GM21447 (cell line): ENCODE measurements at regions not wholly inside any gene's neighbourhood (a gene's known extent, or its start where the extent isn't known, plus 50 kb on each side); places are given as distances from the start of the nearest gene placed in this dataset.

Experiments
- ATAC-seq: cut with Tn5 transposase; IDR thresholded peaks from one replicate; pipeline ENCODE4 v1.9.1; 2021; ENCODE audit not compliant: unreplicated experiment

GRCh38 chr21:17987382-17988101 lies 168.4 kb upstream of the C21orf91 start:
- ATAC-seq = no peak

- ATAC-seq = no peak
These were observed 162.0 kb upstream of the C21orf91 start for GRCh38 chr21:17981060-17981740.

DNA sequence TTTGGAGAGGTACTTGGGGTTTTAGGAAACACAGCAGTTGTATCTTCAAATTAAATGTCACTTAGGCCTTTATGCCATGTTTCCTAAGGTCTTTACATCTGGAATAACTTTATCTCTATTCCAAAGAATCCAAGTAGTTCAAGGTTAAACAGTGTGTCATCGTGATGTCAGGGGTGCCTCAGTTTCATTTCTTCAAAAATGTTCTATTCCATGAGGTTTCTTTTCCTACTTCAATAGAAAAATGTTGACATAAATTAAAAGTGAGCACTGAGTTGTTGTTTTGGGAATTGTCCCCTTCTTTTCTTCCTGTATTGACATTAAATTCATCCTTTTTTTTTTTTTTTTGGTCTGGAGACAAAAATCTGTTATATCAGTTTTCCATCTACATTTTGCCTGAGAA lies 160.6 kb upstream of the C21orf91 start:
- no peak for ATAC-seq

- no peak for ATAC-seq
These were observed 159.7 kb upstream of the C21orf91 start for GRCh38 chr21:17978895-17979294.

- no peak for ATAC-seq
These were observed 157.5 kb upstream of the C21orf91 start for GRCh38 chr21:17976691-17977090.

- no peak for ATAC-seq
These were observed 157.0 kb upstream of the C21orf91 start for GRCh38 chr21:17976139-17976538.

GRCh38 chr21:17967319-17967718 lies 148.2 kb upstream of the C21orf91 start:
- ATAC-seq = no peak

- ATAC-seq = no peak
These were observed 145.6 kb upstream of the C21orf91 start for GRCh38 chr21:17964716-17965115.

DNA sequence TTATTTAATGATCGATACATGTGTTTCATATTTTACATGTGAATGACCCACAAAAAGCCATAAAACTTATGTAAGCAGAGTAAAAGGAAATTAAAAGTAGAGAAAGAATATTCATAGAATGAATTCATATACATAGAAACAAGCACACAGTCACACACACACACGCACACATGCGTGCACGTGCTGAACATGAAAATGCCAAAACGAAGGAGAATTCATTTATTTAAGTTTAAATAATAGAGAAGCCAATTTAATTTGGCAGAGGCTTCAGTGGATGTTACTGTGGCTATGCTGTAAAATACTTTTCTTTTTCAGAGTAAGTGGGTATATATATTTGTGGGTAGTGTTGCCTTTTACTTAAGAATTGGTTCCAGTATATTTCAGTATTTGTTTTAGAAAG lies 145.0 kb upstream of the C21orf91 start:
- ATAC-seq = no peak

DNA sequence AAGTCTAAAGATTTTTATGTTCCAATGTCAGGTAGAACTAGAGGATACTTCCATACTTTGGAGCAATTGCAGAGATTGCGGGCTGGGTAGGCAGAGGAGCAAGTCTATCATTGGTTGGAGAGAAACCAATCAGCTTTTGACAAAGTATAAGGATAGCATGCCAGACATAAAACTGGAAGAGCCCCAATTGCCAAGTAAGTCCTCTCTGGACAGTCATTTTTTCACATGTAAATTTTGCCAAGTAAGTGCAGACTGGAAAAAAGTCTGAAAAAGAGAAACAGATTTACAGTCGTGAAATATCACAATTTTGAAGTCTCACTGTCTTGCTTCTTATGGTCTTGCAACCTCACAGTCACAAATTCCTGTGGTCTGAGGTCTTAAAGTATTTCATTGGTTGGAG lies 131.4 kb upstream of the C21orf91 start:
- no peak for ATAC-seq

- no peak for ATAC-seq
These were observed 130.3 kb upstream of the C21orf91 start for GRCh38 chr21:17949421-17949820.

GRCh38 chr21:17947531-17947930 lies 128.4 kb upstream of the C21orf91 start:
- no peak for ATAC-seq

DNA sequence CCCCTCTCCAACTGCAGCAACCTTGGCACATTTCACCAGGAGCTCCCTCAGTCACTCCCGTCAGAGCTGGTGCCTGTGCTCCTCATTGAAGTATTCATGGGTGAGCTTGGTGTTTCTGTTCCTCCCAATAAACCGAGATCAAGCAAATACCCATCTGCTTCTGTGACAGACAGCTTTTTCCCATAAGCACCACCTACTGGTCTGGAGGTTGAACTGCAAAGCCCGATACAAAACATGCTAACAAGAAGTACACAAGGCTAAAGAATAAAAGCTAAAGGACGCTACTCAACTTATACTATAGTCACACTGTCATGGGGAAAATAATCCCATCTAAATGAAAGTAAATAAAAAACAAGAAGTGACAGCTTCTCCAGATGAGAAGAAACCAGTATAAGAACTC lies 111.9 kb upstream of the C21orf91 start:
- no peak for ATAC-seq

- ATAC-seq = no peak
These were observed 110.9 kb upstream of the C21orf91 start for GRCh38 chr21:17930093-17930492.

DNA sequence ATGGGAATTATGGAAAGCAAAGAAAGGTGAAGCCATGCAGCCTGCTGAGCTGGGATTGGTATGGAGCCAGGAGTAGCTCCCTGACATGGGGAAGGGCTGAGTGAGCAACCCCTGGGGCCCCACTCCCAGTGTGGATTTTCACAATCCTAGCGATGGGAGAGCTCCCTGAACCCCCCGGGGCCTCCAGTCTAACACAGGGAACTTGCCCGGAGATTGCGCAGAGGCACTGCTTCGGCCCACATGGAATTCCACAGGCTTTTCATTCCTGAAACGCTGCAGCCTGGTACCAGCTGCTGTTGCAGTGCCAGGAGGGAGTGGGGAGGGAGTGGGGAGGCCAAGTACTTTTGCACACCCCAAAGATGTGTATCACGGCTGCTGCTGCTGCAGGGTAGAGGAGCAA lies 110.4 kb upstream of the C21orf91 start:
- ATAC-seq = no peak

GRCh38 chr21:17925899-17926298 lies 106.7 kb upstream of the C21orf91 start:
- ATAC-seq = no peak

GRCh38 chr21:17925000-17925610 lies 105.9 kb upstream of the C21orf91 start:
- ATAC-seq = peak; percentile 85

DNA sequence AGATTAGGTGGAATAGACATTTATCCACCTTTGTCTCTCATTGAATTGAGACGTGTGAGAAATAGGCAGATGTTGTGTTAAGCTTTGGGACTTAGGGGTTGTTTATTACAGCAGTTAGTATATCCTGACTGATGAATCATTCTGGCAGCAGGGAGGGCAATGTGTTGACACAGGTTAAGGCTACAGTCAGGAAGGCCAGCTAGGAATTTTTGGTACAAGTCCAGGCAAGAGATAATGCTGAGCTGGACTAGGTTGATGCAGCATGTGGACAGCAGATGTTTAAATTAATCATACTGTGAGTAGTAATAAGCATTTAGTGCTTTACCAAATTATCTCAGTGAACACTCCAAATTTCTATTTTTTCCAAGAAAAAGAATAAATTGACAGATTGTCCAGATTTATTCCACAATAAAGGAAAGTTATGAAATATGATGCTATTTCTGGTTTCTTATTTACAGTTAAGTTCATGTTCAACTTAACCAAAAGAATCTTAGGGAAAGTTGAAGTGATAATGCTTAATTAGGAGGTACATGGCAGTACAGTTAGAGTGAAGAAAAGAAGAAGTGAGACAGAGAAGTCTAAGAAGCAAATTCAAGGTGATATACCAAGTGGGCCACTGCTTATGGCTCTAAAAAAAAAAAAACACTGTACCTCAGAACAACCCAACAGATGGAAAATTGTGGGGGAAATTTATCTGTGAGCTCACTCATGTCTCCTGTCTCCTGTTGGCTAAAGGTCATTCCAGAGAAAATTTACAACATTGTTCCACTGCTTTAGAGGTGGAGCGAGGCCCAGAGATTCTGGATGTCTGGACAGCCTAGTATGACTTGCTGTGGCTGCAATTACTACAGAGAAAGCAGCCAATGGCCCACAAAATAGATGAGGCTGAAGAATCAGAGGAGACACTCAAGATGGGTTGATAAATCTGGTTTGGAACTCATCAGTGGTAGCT lies 102.7 kb upstream of the C21orf91 start:
- ATAC-seq = peak; percentile 53

DNA sequence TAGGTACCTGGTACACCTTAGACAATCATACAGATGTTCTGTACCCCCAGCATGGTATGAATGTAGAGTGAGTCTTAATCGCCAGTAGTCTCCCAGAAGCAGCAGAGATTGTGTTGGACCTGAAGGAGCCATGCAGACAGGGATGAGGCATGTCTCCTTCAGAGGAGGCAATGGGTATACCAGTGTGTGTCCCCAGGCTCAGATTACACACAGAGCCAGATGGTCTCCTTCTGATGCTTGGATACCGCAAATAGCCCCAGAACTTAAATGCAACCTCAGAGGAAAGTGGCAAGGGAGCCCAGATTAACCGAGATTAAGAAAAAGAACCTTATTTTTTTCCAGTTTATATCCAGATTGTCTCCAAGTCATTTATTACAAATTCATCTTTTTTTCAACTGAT lies 96.8 kb upstream of the C21orf91 start:
- ATAC-seq = no peak

DNA sequence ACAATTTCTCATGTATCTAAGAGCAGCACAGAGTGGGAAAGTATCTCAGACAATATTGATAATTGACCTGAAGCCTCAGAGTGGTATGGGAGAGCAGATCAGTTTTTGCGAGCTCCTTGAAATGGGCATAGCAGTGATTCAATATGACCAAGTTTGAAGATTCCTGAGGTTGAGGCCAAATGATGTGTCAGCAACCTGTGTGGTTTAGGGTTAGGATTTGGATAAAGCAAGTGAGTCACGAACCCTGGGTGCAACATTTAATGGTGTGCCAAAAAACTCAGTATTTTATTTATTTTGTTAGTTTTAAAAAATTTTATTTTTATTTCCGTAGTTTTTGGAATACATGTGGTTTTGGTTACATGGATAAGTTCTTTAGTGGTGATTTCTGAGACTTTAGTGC lies 92.5 kb upstream of the C21orf91 start:
- ATAC-seq = no peak

DNA sequence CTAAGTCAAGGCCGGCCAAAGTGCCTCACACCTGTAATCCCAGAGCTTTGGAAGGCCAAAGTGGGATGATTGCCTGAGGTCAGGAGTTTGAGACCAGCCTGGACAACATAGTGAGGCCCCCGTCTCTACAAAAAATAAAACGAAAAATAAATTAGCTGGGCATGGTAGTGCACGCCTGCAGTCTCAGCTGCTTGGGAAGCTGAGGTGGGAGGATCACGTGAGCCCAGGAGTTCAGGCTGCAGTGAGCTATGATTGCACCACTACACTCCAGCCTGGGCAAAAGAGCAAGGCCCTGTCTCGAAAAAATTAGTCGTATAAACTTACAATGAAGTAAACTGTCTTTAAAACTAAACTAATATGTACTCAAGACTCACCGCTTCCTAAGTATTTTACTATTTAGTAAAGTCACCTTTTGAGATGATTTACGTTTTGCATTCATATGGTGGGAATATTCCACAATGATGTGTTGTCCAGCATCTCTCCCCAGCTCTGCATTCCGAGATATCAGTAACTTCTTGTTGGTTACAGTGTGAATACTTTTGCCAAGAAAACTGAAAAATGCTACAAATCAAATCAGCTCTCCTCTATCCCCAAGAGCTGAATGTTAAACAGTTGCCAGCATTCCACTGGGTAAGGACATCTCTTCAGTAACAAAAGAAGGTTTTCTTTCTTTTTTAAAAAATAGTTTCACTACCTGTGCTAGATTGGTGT lies 84.9 kb upstream of the C21orf91 start:
- ATAC-seq = no peak
